ENCODE measurements at regions not wholly inside any gene's neighbourhood (a gene's known extent, or its start where the extent isn't known, plus 50 kb on each side); places are given as distances from the start of the nearest gene placed in this dataset.

DNA sequence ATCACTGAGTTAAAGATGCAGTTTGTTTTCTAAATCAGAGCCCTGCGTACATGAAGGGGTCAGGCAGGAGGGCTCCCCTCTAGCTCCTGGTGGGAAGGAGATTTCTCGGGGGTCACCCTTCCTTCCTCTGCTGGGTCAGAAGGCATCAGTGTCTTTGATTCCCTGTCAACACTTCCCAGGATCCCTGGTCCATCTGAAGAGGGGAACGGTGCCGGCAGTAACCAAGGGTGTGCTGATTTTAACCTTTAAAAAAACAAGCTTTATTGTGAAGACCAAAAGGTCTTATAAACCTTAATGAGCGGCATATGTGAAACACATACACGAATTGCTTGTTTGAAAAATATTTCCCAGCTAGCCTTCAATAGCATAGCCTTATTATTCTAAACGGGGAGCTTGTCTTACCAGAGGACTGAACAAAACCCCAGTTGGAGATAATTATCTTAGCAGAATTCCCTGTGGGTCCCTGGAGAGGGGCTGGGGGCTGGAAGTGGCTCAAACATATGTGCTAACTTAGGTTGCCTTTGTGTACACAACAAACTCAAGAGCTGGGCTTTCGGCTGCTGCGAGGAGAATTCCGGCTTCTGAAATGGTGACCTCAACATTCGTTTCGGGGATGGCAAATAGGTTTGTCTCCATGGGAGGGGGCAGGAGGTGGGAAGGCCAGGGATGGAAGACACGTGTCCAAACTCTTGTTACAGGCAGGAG lies 114.9 kb upstream of the MYCN start:
- Mint-ChIP-seq H3K36me3 (ENCODE audit: low read depth) (no peaks in the 10 kb centered on the region), H3K27ac (ENCODE audit: unreplicated experiment) (no peak overlapping the region), H3K27me3 (ENCODE audit: low read depth) (peaks cover 18% of the 10 kb centered on the region), H3K4me1 (ENCODE audit: low read depth) (peaks cover 5% of the 10 kb centered on the region), H3K4me3 (ENCODE audit: unreplicated experiment) (no peak overlapping the region), H3K9me3 (ENCODE audit: low read depth) (no peaks in the 10 kb centered on the region)
- no peak for DNase-seq (ENCODE audit: low spot score)
- TF ChIP-seq, protein P1, sequence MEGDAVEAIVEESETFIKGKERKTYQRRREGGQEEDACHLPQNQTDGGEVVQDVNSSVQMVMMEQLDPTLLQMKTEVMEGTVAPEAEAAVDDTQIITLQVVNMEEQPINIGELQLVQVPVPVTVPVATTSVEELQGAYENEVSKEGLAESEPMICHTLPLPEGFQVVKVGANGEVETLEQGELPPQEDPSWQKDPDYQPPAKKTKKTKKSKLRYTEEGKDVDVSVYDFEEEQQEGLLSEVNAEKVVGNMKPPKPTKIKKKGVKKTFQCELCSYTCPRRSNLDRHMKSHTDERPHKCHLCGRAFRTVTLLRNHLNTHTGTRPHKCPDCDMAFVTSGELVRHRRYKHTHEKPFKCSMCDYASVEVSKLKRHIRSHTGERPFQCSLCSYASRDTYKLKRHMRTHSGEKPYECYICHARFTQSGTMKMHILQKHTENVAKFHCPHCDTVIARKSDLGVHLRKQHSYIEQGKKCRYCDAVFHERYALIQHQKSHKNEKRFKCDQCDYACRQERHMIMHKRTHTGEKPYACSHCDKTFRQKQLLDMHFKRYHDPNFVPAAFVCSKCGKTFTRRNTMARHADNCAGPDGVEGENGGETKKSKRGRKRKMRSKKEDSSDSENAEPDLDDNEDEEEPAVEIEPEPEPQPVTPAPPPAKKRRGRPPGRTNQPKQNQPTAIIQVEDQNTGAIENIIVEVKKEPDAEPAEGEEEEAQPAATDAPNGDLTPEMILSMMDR (IDR thresholded peaks at IDR 0.05), result no peak

DNA sequence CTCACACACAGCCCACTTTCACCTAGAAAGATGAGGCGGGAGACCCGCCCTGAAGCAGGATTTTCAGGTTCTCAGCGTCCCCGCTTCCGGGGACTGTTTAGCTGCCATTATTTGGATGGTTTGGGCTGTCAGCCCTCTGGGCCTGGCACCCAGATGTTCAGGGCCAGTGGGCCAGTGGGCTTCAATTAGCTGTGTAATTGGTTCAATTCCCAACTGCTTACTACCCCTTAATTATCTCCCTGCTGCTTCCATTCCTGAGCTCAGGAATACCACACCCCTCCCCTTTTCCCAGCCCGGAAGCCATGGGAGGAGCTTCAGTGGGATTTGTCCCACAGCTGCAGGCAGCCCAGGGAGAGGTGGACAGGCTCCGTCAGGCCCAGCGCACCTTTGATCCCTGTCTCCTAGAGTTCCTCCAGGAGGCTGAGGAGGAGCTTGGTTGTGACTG lies 114.1 kb upstream of the MYCN start:
- Mint-ChIP-seq H3K36me3 (ENCODE audit: low read depth) (no peaks in the 10 kb centered on the region), H3K9me3 (ENCODE audit: low read depth) (no peaks in the 10 kb centered on the region), H3K27ac (ENCODE audit: unreplicated experiment) (no peak overlapping the region), H3K27me3 (ENCODE audit: low read depth) (peaks cover 18% of the 10 kb centered on the region), H3K4me1 (ENCODE audit: low read depth) (peaks cover 5% of the 10 kb centered on the region), H3K4me3 (ENCODE audit: unreplicated experiment) (no peak overlapping the region)
- no peak for DNase-seq (ENCODE audit: low spot score)
- TF ChIP-seq, protein P1 (IDR thresholded peaks at IDR 0.05), result no peak

DNA sequence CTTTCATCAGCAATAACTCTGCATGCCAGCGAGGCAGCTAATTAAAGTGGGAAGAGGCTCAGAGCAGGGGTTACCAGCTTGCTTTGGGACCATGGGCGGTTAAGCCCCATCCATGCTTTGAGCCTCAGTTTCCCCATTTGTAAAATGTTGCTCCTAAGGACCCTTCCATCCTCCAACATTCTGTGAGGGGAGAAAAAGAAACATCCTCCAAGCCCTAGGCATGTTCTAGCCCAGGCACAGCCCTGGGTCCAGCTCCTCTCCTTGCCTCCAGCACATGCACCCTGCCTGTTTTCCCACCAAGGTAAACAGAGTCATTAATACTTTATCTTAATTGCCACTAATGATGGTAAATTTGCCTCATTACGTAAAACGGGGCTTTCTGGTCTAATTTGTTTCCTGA lies 113.3 kb upstream of the MYCN start:
- TF ChIP-seq, protein P1 (IDR thresholded peaks at IDR 0.05), result no peak
- no peak overlapping the region for H3K27ac Mint-ChIP-seq (ENCODE audit: unreplicated experiment)
- H3K36me3 Mint-ChIP-seq (ENCODE audit: low read depth), result no peaks in the 10 kb centered on the region
- no peak overlapping the region for H3K4me3 Mint-ChIP-seq (ENCODE audit: unreplicated experiment)
- no peak for DNase-seq (ENCODE audit: low spot score)
- peaks cover 18% of the 10 kb centered on the region for H3K27me3 Mint-ChIP-seq (ENCODE audit: low read depth)
- H3K4me1 Mint-ChIP-seq (ENCODE audit: low read depth), result peaks cover 5% of the 10 kb centered on the region
- H3K9me3 Mint-ChIP-seq (ENCODE audit: low read depth), result no peaks in the 10 kb centered on the region

DNA sequence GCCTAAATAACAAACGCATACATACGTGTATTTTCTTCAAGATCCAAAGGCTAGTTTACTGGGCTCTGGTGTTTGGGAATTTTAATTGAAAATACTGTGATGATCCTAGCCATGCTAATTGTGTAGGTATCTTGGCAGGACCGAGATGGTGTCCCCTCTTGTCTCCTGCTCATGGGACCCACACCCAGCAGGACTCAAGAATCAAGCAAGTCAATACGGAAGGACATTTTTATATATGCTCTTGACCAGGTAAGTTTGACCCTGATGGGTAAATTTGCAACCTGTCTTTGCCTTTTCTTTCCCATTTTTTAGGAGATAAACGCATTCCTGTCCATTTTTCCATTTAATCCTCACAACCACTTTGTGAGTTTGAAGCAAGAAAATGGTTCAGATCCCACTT lies 111.8 kb upstream of the MYCN start:
- Mint-ChIP-seq H3K27me3 (ENCODE audit: low read depth) (peaks cover 23% of the 10 kb centered on the region), H3K36me3 (ENCODE audit: low read depth) (no peaks in the 10 kb centered on the region), H3K27ac (ENCODE audit: unreplicated experiment) (no peak overlapping the region), H3K4me3 (ENCODE audit: unreplicated experiment) (no peak overlapping the region), H3K9me3 (ENCODE audit: low read depth) (no peaks in the 10 kb centered on the region), H3K4me1 (ENCODE audit: low read depth) (peaks cover 5% of the 10 kb centered on the region)
- DNase-seq (ENCODE audit: low spot score), result no peak
- TF ChIP-seq, protein P1 (IDR thresholded peaks at IDR 0.05), result no peak

DNA sequence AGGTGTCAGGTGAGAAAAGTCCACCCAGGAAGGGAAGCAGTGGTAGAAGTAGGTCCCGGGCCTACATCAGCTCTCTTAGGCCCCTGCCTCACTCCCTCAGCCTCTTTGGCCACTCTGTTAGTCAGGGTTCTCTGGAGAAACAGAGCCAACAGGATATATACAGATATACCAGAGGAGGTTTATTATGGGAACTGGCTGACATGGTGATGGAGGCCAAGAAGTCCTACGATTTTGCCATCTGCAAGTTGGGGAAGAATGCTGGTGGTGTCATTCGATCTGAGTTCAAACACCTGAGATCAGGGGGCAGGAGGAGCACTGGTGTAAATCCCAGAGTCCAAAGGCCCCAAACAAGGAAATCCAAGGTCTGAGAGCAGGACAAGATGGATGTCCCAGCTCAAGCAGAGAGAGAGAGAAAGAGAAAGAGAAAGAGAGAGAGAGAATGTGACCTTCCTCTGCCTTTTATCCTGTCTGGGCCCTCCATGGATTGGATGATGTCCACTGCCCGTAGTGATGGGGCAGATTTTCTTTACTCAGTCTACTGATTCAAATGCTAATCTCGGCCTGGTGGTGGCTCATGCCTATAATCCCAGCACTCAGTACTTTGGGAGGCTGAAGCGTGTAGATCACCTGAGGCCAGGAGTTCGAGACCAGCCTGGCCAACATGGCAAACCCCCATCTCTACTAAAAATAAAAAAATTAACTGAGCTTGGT lies 111.1 kb upstream of the MYCN start:
- no peak overlapping the region for H3K4me3 Mint-ChIP-seq (ENCODE audit: unreplicated experiment)
- no peak for DNase-seq (ENCODE audit: low spot score)
- TF ChIP-seq, protein P1 (IDR thresholded peaks at IDR 0.05), result no peak
- no peaks in the 10 kb centered on the region for H3K9me3 Mint-ChIP-seq (ENCODE audit: low read depth)
- H3K27me3 Mint-ChIP-seq (ENCODE audit: low read depth), result peaks cover 23% of the 10 kb centered on the region
- no peak overlapping the region for H3K27ac Mint-ChIP-seq (ENCODE audit: unreplicated experiment)
- H3K36me3 Mint-ChIP-seq (ENCODE audit: low read depth), result no peaks in the 10 kb centered on the region
- peaks cover 5% of the 10 kb centered on the region for H3K4me1 Mint-ChIP-seq (ENCODE audit: low read depth)

All from chondrocyte (in vitro differentiated cells).